MM.1S (cell line): ENCODE measurements at regions not wholly inside any gene's neighbourhood (a gene's known extent, or its start where the extent isn't known, plus 50 kb on each side); places are given as distances from the start of the nearest gene placed in this dataset.

ENCODE experiments used
- EZH2 ChIP-seq: fragments of 300-600 bp; sonication (generic); optimal IDR thresholded peaks from 2 replicates; pipeline ENCODE3; 2017; ENCODE audit warnings: low read depth, mild to moderate bottlenecking, antibody characterized with exemption, low read length, mixed read lengths
- EZH2phosphoT487 ChIP-seq: fragments of 300-600 bp; sonication (generic); IDR thresholded peaks from 2 replicates; pipeline ENCODE4 v1.6.1; 2018; ENCODE audit warnings: antibody characterized with exemption, low read length
- TF ChIP-seq, protein P1 (sequence below): fragments of 300-600 bp; sonication (generic); IDR thresholded peaks from 2 replicates; pipeline ENCODE4 v1.5.1; 2016; ENCODE audit warnings: antibody characterized with exemption, low read length, mixed read lengths

DNA sequence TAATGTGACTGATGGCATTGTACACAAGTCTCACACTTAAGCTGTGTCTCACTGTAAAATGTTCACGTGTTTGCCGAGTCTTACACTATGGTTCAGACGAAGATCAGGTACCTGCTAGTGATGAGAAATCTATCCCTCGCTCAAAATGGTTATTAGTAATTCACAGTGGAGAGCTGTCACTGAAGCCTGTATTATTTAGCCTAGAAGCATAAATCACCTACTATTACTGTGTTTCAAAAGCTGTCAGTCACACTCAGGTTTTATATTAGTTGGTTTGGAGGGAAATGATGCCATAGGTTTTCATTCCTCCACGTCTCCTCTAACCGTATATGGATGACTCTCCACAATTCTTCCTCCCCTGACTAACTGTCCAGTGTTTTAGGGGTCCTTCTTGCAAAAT, 292.4 kb upstream of the ZEB2 start:
- TF ChIP-seq, protein P1, sequence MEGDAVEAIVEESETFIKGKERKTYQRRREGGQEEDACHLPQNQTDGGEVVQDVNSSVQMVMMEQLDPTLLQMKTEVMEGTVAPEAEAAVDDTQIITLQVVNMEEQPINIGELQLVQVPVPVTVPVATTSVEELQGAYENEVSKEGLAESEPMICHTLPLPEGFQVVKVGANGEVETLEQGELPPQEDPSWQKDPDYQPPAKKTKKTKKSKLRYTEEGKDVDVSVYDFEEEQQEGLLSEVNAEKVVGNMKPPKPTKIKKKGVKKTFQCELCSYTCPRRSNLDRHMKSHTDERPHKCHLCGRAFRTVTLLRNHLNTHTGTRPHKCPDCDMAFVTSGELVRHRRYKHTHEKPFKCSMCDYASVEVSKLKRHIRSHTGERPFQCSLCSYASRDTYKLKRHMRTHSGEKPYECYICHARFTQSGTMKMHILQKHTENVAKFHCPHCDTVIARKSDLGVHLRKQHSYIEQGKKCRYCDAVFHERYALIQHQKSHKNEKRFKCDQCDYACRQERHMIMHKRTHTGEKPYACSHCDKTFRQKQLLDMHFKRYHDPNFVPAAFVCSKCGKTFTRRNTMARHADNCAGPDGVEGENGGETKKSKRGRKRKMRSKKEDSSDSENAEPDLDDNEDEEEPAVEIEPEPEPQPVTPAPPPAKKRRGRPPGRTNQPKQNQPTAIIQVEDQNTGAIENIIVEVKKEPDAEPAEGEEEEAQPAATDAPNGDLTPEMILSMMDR = no peak
- TF ChIP-seq EZH2 (no peak), EZH2phosphoT487 (no peak)
